ENCODE measurements at regions not wholly inside any gene's neighbourhood (a gene's known extent, or its start where the extent isn't known, plus 50 kb on each side); places are given as distances from the start of the nearest gene placed in this dataset.

GRCh38 chr4:95638920-95639501 lies 90.2 kb upstream of the UNC5C start:
- POLR2A ChIA-PET (ENCODE audit: unreplicated experiment), result no interaction called here
- no peak for DNase-seq
- intact Hi-C loops (cut with micrococcal nuclease), result no loop called here

More at GRCh38 chr4:95638920-95639501, 90.2 kb upstream of the UNC5C start:
- WGBS, 2 experiments (ENCODE audit: extremely low coverage in 2 of 2, insufficient read length in 1 of 2), result 100% methylated on average over 1 of the region's 5 CpGs; no CpG with 5 or more reads in 1 of the 2 experiments
- H3K4me3 ChIP-seq (ENCODE audit: insufficient read depth, low read depth, low read length), result no peak overlapping the region
- no peaks in the 10 kb centered on the region for H4K20me1 ChIP-seq (ENCODE audit: insufficient read depth, low read length)
- H2AK9ac ChIP-seq (replicated peaks; ENCODE audit: low read depth, low read length, poor library complexity), result no peak overlapping the region
- TF ChIP-seq RAD21 (IDR thresholded peaks at IDR 0.05; ENCODE audit: low read length) (no peak), CEBPB (IDR thresholded peaks at IDR 0.05; ENCODE audit: low read depth, low read length) (peak; percentile 63)
- TF ChIP-seq, protein P1, sequence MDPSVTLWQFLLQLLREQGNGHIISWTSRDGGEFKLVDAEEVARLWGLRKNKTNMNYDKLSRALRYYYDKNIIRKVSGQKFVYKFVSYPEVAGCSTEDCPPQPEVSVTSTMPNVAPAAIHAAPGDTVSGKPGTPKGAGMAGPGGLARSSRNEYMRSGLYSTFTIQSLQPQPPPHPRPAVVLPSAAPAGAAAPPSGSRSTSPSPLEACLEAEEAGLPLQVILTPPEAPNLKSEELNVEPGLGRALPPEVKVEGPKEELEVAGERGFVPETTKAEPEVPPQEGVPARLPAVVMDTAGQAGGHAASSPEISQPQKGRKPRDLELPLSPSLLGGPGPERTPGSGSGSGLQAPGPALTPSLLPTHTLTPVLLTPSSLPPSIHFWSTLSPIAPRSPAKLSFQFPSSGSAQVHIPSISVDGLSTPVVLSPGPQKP (IDR thresholded peaks at IDR 0.05; ENCODE audit: borderline replicate concordance, low read depth, low read length), result no peak
- no peak overlapping the region for H4K5ac ChIP-seq (ENCODE audit: low read depth, low read length)
- no peak overlapping the region for H2BK5ac ChIP-seq (ENCODE audit: low read depth, low read length, poor library complexity, severe bottlenecking)
- no peak overlapping the region for H3K18ac ChIP-seq (ENCODE audit: low read depth, low read length)
- H3K9ac ChIP-seq (ENCODE audit: low read depth, low read length), result no peak overlapping the region
- H2BK20ac ChIP-seq (ENCODE audit: low read depth, low read length), result no peak overlapping the region
- no peaks in the 10 kb centered on the region for H3K79me1 ChIP-seq (ENCODE audit: low read depth in 1 of 2, low read length in 2 of 2)
- H2AK5ac ChIP-seq (ENCODE audit: low read depth, low read length), result no peak overlapping the region
- dilution Hi-C loops (cut with HindIII; ENCODE audit: low sequenced_read_pairs, unreplicated experiment) (no loop called here), in situ Hi-C loops (cut with MboI; ENCODE audit: low sequenced_read_pairs) (no loop called here)
- H3K36me3 ChIP-seq (ENCODE audit: control insufficient read depth, insufficient read depth, low read length), result no peaks in the 10 kb centered on the region
- no peak overlapping the region for H3K14ac ChIP-seq (replicated peaks; ENCODE audit: low read depth, low read length)
- no peaks in the 10 kb centered on the region for H3K9me3 ChIP-seq (ENCODE audit: control insufficient read depth, insufficient read depth, low read length)
- H4K91ac ChIP-seq (ENCODE audit: insufficient read depth, low read depth, low read length), result no peak overlapping the region
- no peaks in the 10 kb centered on the region for H3K27me3 ChIP-seq (ENCODE audit: control insufficient read depth, insufficient read depth, low read length)
- no peaks in the 10 kb centered on the region for H3K9me1 ChIP-seq (ENCODE audit: insufficient read depth, low read length)
- H3K4me2 ChIP-seq (ENCODE audit: low read depth, low read length), result no peak overlapping the region
- no TSS peak for BruUV-seq (replicated peaks)
- H4K8ac ChIP-seq (ENCODE audit: low read depth in 2 of 2, low read length in 2 of 2), result no peak overlapping the region
- ATAC-seq (ENCODE audit: low read depth), result no peak
- no peaks in the 10 kb centered on the region for H3K4me1 ChIP-seq (ENCODE audit: control insufficient read depth, insufficient read depth, low read length)
- H2BK15ac ChIP-seq (ENCODE audit: low read depth, low read length), result no peak overlapping the region
- H3K23ac ChIP-seq (ENCODE audit: low read depth, low read length), result no peak overlapping the region
- H3K27ac ChIP-seq (ENCODE audit: insufficient read depth, low read length), result no peak overlapping the region
- CTCF ChIA-PET, result no interaction called here
- no peak overlapping the region for H2AFZ ChIP-seq (replicated peaks; ENCODE audit: low read length, poor library complexity)
- no peak overlapping the region for H2BK120ac ChIP-seq (ENCODE audit: low read depth, low read length)
- no peak overlapping the region for H3K4ac ChIP-seq (ENCODE audit: low read depth, low read length)
- no peak overlapping the region for H3K56ac ChIP-seq (ENCODE audit: extremely low read depth, insufficient read depth, low read length)
